CD1c-positive myeloid dendritic cell (primary cell): ENCODE measurements at regions not wholly inside any gene's neighbourhood (a gene's known extent, or its start where the extent isn't known, plus 50 kb on each side); places are given as distances from the start of the nearest gene placed in this dataset.

ENCODE experiments used
- DNase-seq: peaks from one replicate; pipeline ENCODE4 v3.0.0-alpha.2; 2016; ENCODE audit errors: extremely low spot score

GRCh38 chr18:43877616-43878321, 600.5 kb upstream of the SYT4 start:
- DNase-seq, result no peak

- DNase-seq, result no peak
These were observed 602.1 kb upstream of the SYT4 start for GRCh38 chr18:43879415-43879814.

GRCh38 chr18:43882358-43883055, 605.2 kb upstream of the SYT4 start:
- no peak for DNase-seq

GRCh38 chr18:43883886-43884285, 606.6 kb upstream of the SYT4 start:
- DNase-seq, result no peak

GRCh38 chr18:43886341-43886740, 609.1 kb upstream of the SYT4 start:
- DNase-seq, result no peak

GRCh38 chr18:43887491-43887890, 610.2 kb upstream of the SYT4 start:
- DNase-seq, result no peak

- DNase-seq, result no peak
These were observed 611.3 kb upstream of the SYT4 start for GRCh38 chr18:43888598-43888997.

- DNase-seq, result no peak
These were observed 615.8 kb upstream of the SYT4 start for GRCh38 chr18:43893001-43893637.

- DNase-seq, result no peak
These were observed 627.0 kb upstream of the SYT4 start for GRCh38 chr18:43904209-43904837.

GRCh38 chr18:43914018-43914417, 636.7 kb upstream of the SYT4 start:
- no peak for DNase-seq

- no peak for DNase-seq
These were observed 639.7 kb upstream of the SYT4 start for GRCh38 chr18:43916984-43917383.

- DNase-seq, result no peak
These were observed 640.2 kb upstream of the SYT4 start for GRCh38 chr18:43917520-43917919.

- DNase-seq, result no peak
These were observed 642.3 kb upstream of the SYT4 start for GRCh38 chr18:43919551-43919950.

- no peak for DNase-seq
These were observed 654.1 kb upstream of the SYT4 start for GRCh38 chr18:43931439-43931838.

- DNase-seq, result no peak
These were observed 654.9 kb upstream of the SYT4 start for GRCh38 chr18:43932140-43932539.

- no peak for DNase-seq
These were observed 655.9 kb upstream of the SYT4 start for GRCh38 chr18:43933177-43933576.

GRCh38 chr18:43934322-43934721, 657.0 kb upstream of the SYT4 start:
- no peak for DNase-seq

GRCh38 chr18:43934781-43935471, 657.6 kb upstream of the SYT4 start:
- DNase-seq, result no peak

GRCh38 chr18:43936176-43936575, 658.9 kb upstream of the SYT4 start:
- DNase-seq, result no peak

GRCh38 chr18:43949291-43949690, 672.0 kb upstream of the SYT4 start:
- DNase-seq, result no peak

- DNase-seq, result no peak
These were observed 672.8 kb upstream of the SYT4 start for GRCh38 chr18:43950062-43950461.

GRCh38 chr18:43952398-43952797, 675.1 kb upstream of the SYT4 start:
- DNase-seq, result no peak
